Prostate gland (tissue), 2 donors: ENCODE measurements at regions not wholly inside any gene's neighbourhood (a gene's known extent, or its start where the extent isn't known, plus 50 kb on each side); places are given as distances from the start of the nearest gene placed in this dataset.

Experiments
- CTCF ChIP-seq, 4 experiments: fragments of 200-600 bp in 2 of 4; fragments of 450-650 bp in 2 of 4; sonication (generic) in 2 of 4; IDR thresholded peaks; 1 replicate in 3 of 4; 2 replicates in 1 of 4; pipeline ENCODE4 v1.5.1; 2016 to 2019; ENCODE audit warnings: antibody characterized with exemption in 4 of 4, mild to moderate bottlenecking in 2 of 4, moderate library complexity in 2 of 4
- POLR2A ChIP-seq: fragments of 450-650 bp; IDR thresholded peaks from one replicate; pipeline ENCODE4 v1.6.1; 2016; ENCODE audit warnings: antibody characterized with exemption, mild to moderate bottlenecking

- TF ChIP-seq CTCF (IDR thresholded peaks at IDR 0.05) (no peak), POLR2A (no peak)
Observed at GRCh38 chrX:110408949-110409588, 50.4 kb downstream of the RTL9 start.
